ENCODE measurements at regions not wholly inside any gene's neighbourhood (a gene's known extent, or its start where the extent isn't known, plus 50 kb on each side); places are given as distances from the start of the nearest gene placed in this dataset.
A peak's percentile ranks its signal among the peaks of the same experiment; 100 is the strongest.

- ATAC-seq (ENCODE audit: low read depth) = no peak
- POLR2A ChIA-PET = interaction anchor here (1.0 to 5.6 kb wide), 2 partner anchors 132 to 134 kb away, joined by 3 to 38 read pairs; partner anchors contain the start of gene RASGEF1B
Observed at GRCh38 chr4:81604683-81605218, 133.0 kb upstream of the RASGEF1B start.

GRCh38 chr4:81602854-81603253, 131.1 kb upstream of the RASGEF1B start:
- no peak overlapping the region for H3K4me3 Mint-ChIP-seq
- POLR2A ChIA-PET = no interaction called here

More at GRCh38 chr4:81604683-81605218, 133.0 kb upstream of the RASGEF1B start:
- no peak overlapping the region for H3K4me3 Mint-ChIP-seq
- H3K27me3 Mint-ChIP-seq = no peaks in the 10 kb centered on the region
- CTCF ChIA-PET = no interaction called here
- H3K36me3 Mint-ChIP-seq (ENCODE audit: low read depth) = no peaks in the 10 kb centered on the region
- no peaks in the 10 kb centered on the region for H3K9me3 Mint-ChIP-seq
- H3K27ac Mint-ChIP-seq = peak overlapping the region; percentile 80
- no peak for DNase-seq
- intact Hi-C loops (cut with micrococcal nuclease) = loop anchor here (1.0 to 5.0 kb wide), 5 partner anchors 10 to 668 kb away; no protein-coding TSS in a partner anchor
- TF ChIP-seq, protein P1, sequence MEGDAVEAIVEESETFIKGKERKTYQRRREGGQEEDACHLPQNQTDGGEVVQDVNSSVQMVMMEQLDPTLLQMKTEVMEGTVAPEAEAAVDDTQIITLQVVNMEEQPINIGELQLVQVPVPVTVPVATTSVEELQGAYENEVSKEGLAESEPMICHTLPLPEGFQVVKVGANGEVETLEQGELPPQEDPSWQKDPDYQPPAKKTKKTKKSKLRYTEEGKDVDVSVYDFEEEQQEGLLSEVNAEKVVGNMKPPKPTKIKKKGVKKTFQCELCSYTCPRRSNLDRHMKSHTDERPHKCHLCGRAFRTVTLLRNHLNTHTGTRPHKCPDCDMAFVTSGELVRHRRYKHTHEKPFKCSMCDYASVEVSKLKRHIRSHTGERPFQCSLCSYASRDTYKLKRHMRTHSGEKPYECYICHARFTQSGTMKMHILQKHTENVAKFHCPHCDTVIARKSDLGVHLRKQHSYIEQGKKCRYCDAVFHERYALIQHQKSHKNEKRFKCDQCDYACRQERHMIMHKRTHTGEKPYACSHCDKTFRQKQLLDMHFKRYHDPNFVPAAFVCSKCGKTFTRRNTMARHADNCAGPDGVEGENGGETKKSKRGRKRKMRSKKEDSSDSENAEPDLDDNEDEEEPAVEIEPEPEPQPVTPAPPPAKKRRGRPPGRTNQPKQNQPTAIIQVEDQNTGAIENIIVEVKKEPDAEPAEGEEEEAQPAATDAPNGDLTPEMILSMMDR (IDR thresholded peaks at IDR 0.05) = no peak
- H3K4me1 Mint-ChIP-seq = peaks cover 50% of the 10 kb centered on the region

GRCh38 chr4:81601358-81601694, 129.6 kb upstream of the RASGEF1B start:
- DNase-seq (no peak), ATAC-seq (ENCODE audit: low read depth) (no peak)
- Mint-ChIP-seq H3K27me3 (no peaks in the 10 kb centered on the region), H3K4me1 (peaks cover 21% of the 10 kb centered on the region), H3K36me3 (ENCODE audit: low read depth) (no peaks in the 10 kb centered on the region), H3K9me3 (no peaks in the 10 kb centered on the region), H3K27ac (no peak overlapping the region), H3K4me3 (no peak overlapping the region)
- CTCF ChIA-PET = interaction anchor here (0.8 kb wide), 1 partner anchor 130 kb away, joined by 4 read pairs; the partner anchor contains the start of gene RASGEF1B
- POLR2A ChIA-PET = interaction anchor here (0.8 kb wide), 1 partner anchor 130 kb away, joined by 3 read pairs; no protein-coding TSS in a partner anchor
- TF ChIP-seq, protein P1 (IDR thresholded peaks at IDR 0.05) = no peak
- intact Hi-C loops (cut with micrococcal nuclease) = no loop called here

More at GRCh38 chr4:81602854-81603253, 131.1 kb upstream of the RASGEF1B start:
- DNase-seq = no peak
- CTCF ChIA-PET = no interaction called here
- no peaks in the 10 kb centered on the region for H3K9me3 Mint-ChIP-seq
- H3K27ac Mint-ChIP-seq = no peak overlapping the region
- intact Hi-C loops (cut with micrococcal nuclease) = no loop called here
- no peaks in the 10 kb centered on the region for H3K27me3 Mint-ChIP-seq
- TF ChIP-seq, protein P1 (IDR thresholded peaks at IDR 0.05) = no peak
- no peak for ATAC-seq (ENCODE audit: low read depth)
- peaks cover 35% of the 10 kb centered on the region for H3K4me1 Mint-ChIP-seq
- H3K36me3 Mint-ChIP-seq (ENCODE audit: low read depth) = no peaks in the 10 kb centered on the region

GRCh38 chr4:81600520-81601357, 129.0 kb upstream of the RASGEF1B start:
- no peaks in the 10 kb centered on the region for H3K27me3 Mint-ChIP-seq
- POLR2A ChIA-PET = interaction anchor here (0.6 to 0.8 kb wide), 2 partner anchors 130 to 781 kb away, joined by 3 read pairs; no protein-coding TSS in a partner anchor
- no peaks in the 10 kb centered on the region for H3K36me3 Mint-ChIP-seq (ENCODE audit: low read depth)
- no peaks in the 10 kb centered on the region for H3K9me3 Mint-ChIP-seq
- no peak overlapping the region for H3K4me3 Mint-ChIP-seq
- CTCF ChIA-PET = interaction anchor here (0.8 kb wide), 1 partner anchor 129 kb away, joined by 4 read pairs; the partner anchor contains the start of gene RASGEF1B
- ATAC-seq (ENCODE audit: low read depth) (no peak), DNase-seq (no peak)
- intact Hi-C loops (cut with micrococcal nuclease) = no loop called here
- H3K27ac Mint-ChIP-seq = no peak overlapping the region
- TF ChIP-seq, protein P1 (IDR thresholded peaks at IDR 0.05) = no peak
- H3K4me1 Mint-ChIP-seq = peaks cover 20% of the 10 kb centered on the region
